ENCODE measurements at regions not wholly inside any gene's neighbourhood (a gene's known extent, or its start where the extent isn't known, plus 50 kb on each side); places are given as distances from the start of the nearest gene placed in this dataset.

DNA sequence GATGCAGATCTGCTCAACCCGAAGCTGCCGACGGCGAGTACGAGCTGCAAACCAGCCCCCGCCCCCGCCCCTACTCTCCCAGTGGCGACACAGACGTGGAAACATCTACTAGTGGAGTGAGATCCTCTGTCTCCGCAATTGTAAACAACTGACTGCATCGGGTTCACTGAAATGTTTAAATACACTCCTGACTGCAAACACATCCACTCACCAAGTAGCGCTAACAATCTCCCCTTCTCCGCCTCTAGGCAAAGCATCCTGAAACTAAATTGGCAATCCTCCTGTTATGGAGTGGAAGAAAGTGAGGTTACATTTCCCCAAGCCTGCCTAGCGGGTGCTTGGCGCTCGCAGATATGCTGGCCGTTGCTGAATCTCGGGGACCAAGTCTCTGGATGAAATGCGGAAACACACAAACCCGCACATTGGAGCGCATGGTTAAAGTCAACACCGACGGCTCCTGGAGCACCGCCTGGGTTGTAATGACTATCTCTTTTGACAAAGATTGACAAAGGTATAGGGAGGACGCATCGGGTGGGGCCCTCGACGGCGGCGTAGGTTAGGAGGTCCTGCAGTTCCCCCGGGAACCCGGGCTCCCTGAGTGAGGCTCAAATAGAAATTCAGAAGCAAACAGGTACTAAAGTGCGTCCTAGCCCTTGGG, 117.0 kb upstream of the TEX13C start:
- Histone ChIP-seq H3K79me2 (ENCODE audit: insufficient read depth) (no peaks in the 10 kb centered on the region), H2AFZ (no peak overlapping the region), H3F3A (ENCODE audit: insufficient read depth) (no peaks in the 10 kb centered on the region), H3K36me3 (ENCODE audit: low read depth) (no peaks in the 10 kb centered on the region), H3K27me3 (replicated peaks; ENCODE audit: insufficient read depth) (peaks cover 6% of the 10 kb centered on the region), H3K9me2 (ENCODE audit: insufficient read depth) (no peaks in the 10 kb centered on the region), H3K4me2 (ENCODE audit: unreplicated experiment) (no peak overlapping the region), H4K20me1 (ENCODE audit: insufficient read depth) (no peaks in the 10 kb centered on the region), H3K9me3 (ENCODE audit: low read depth) (no peaks in the 10 kb centered on the region), H3K27ac (no peak overlapping the region), H3K9ac (no peak overlapping the region), H3K4me3 (no peak overlapping the region), H3K4me1 (ENCODE audit: insufficient read depth) (no peaks in the 10 kb centered on the region)
- TF ChIP-seq EZH2phosphoT487 (IDR thresholded peaks at IDR 0.05; ENCODE audit: insufficient read depth, low read depth) (no peak), EZH2 (IDR thresholded peaks at IDR 0.05; ENCODE audit: insufficient read depth, poor library complexity, severe bottlenecking) (peak; percentile 59)
- WGBS, 2 experiments (ENCODE audit: low coverage in 1 of 2, low lambda C conversion rate in 2 of 2, missing lambda C conversion rate in 2 of 2) = 3% methylated on average over 22 to 30 of the region's 33 CpGs
- DNase-seq = no peak
- in situ Hi-C loops (cut with MboI) = no loop called here

DNA sequence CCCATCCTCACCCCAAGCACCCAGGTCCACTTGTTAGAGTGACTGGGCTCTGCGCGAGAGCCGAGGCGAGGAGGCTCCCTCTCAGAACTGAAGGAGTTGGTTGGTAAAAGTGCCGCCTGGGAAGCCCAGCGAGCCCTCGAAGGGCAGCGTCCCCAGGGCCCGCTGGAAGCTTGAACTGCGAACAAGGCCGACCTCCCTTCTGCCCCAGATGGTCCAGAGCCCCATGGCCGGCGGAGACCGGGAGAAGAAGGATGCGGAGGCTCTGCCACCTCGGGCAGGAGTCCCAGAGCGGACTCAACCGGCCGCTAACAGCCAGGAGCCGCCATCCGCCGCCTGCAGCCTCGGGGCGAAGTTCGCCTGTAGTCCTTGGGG, 116.3 kb upstream of the TEX13C start:
- no peaks in the 10 kb centered on the region for H3F3A ChIP-seq (ENCODE audit: insufficient read depth)
- no peak overlapping the region for H3K4me2 ChIP-seq (ENCODE audit: unreplicated experiment)

DNA sequence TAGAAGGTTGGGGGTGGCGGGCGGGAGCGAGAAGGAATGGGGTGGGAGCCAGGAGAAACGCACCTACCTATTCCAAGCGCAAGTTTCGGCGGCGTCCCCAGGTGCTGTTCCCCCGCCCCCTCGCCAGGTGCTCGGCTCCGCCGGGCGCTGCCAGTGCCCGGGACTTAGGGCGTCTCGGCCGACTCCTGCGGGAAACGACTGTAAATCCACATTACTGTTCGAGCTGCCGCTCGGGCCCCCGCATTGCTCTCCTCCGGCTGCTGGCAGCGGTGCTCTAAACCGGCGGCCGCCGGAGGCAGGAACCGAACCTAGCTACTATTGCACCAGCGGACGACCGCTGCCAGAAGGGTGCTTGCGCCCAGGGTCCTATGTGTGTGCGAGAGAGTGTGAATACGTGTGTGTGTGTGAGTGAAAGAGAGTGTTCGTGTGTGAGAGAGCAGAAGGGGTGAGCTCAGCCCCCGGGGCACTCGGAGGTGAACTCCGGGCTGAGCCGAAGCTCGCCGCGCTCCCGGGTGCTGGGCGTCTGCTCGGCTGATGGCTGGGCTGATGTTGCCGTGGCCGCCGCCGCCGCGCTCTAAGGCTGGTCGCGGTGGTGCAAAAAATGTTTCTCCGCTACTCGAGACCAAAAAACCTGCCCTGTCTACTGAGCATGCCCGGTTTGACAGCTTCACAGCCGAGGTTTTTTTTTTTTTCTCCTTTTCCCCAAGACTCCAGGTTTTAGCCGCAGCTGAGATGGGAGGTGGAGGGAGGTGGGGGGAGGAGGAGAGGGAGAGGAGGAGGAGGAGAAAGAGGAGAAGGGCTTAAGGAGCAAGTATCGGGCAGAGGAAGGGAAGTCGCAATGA, 115.7 kb upstream of the TEX13C start:
- Histone ChIP-seq H3K79me2 (ENCODE audit: insufficient read depth) (no peaks in the 10 kb centered on the region), H3K27me3 (replicated peaks; ENCODE audit: insufficient read depth) (peaks cover 6% of the 10 kb centered on the region), H3K4me3 (peak overlapping the region; percentile 58), H4K20me1 (ENCODE audit: insufficient read depth) (no peaks in the 10 kb centered on the region), H3K36me3 (ENCODE audit: low read depth) (no peaks in the 10 kb centered on the region), H3K9me3 (ENCODE audit: low read depth) (no peaks in the 10 kb centered on the region), H3K4me2 (ENCODE audit: unreplicated experiment) (peak overlapping the region; percentile 53), H3K9me2 (ENCODE audit: insufficient read depth) (no peaks in the 10 kb centered on the region), H3K27ac (no peak overlapping the region), H3K9ac (no peak overlapping the region), H2AFZ (no peak overlapping the region), H3F3A (ENCODE audit: insufficient read depth) (no peaks in the 10 kb centered on the region), H3K4me1 (ENCODE audit: insufficient read depth) (no peaks in the 10 kb centered on the region)
- TF ChIP-seq EZH2 (IDR thresholded peaks at IDR 0.05; ENCODE audit: insufficient read depth, poor library complexity, severe bottlenecking) = no peak
- TF ChIP-seq EZH2phosphoT487 (IDR thresholded peaks at IDR 0.05; ENCODE audit: insufficient read depth, low read depth) = no peak
- DNase-seq = peak; percentile 20
- 1 to 3% methylated on average over 20 to 41 of the region's 63 CpGs for WGBS, 2 experiments (ENCODE audit: low coverage in 1 of 2, low lambda C conversion rate in 2 of 2, missing lambda C conversion rate in 2 of 2)
- in situ Hi-C loops (cut with MboI) = no loop called here

More for the DNA sequence above, 116.3 kb upstream of the TEX13C start:
- no peak overlapping the region for H3K9ac ChIP-seq
- no peak overlapping the region for H3K27ac ChIP-seq
- H3K9me3 ChIP-seq (ENCODE audit: low read depth) = no peaks in the 10 kb centered on the region
- peaks cover 6% of the 10 kb centered on the region for H3K27me3 ChIP-seq (replicated peaks; ENCODE audit: insufficient read depth)
- no peak for TF ChIP-seq EZH2phosphoT487 (IDR thresholded peaks at IDR 0.05; ENCODE audit: insufficient read depth, low read depth)
- H2AFZ ChIP-seq = no peak overlapping the region
- H3K9me2 ChIP-seq (ENCODE audit: insufficient read depth) = no peaks in the 10 kb centered on the region
- 1 to 3% methylated on average over 12 to 15 of the region's 25 CpGs for WGBS, 2 experiments (ENCODE audit: low coverage in 1 of 2, low lambda C conversion rate in 2 of 2, missing lambda C conversion rate in 2 of 2)
- in situ Hi-C loops (cut with MboI) = no loop called here
- no peaks in the 10 kb centered on the region for H3K79me2 ChIP-seq (ENCODE audit: insufficient read depth)
- H3K36me3 ChIP-seq (ENCODE audit: low read depth) = no peaks in the 10 kb centered on the region
- no peaks in the 10 kb centered on the region for H3K4me1 ChIP-seq (ENCODE audit: insufficient read depth)
- no peaks in the 10 kb centered on the region for H4K20me1 ChIP-seq (ENCODE audit: insufficient read depth)
- peak; percentile 2 for DNase-seq
- H3K4me3 ChIP-seq = no peak overlapping the region

DNA sequence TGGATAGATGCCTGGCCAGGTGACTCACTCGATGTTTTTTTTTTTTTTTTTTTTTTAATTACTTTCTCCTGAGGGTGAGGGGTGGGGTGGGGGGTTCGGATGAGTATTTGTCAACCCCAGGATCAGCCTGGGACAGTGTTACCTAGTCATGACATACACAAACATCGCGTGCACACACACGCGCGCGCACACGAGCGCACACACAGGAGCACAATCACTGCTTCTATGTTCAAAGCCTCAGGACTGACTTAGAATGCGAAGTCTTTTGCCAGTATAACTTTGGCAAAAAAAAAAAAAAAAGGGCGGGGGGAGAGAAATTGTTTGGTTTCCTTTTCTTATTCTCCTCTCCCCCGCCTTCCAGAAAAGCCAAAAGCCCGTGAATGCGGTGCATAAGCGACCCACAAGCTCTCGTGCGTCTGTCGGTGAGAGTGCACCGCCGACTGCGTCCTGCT, 115.0 kb upstream of the TEX13C start:
- no peaks in the 10 kb centered on the region for H3K4me1 ChIP-seq (ENCODE audit: insufficient read depth)
- 1 to 4% methylated on average over 15 to 22 of the region's 22 CpGs for WGBS, 2 experiments (ENCODE audit: low coverage in 1 of 2, low lambda C conversion rate in 2 of 2, missing lambda C conversion rate in 2 of 2)
- H3K4me2 ChIP-seq (ENCODE audit: unreplicated experiment) = peak overlapping the region; percentile 53
- no peaks in the 10 kb centered on the region for H3K9me3 ChIP-seq (ENCODE audit: low read depth)
- no peaks in the 10 kb centered on the region for H3K79me2 ChIP-seq (ENCODE audit: insufficient read depth)
- no peak for DNase-seq
- no peak for TF ChIP-seq EZH2 (IDR thresholded peaks at IDR 0.05; ENCODE audit: insufficient read depth, poor library complexity, severe bottlenecking)
- TF ChIP-seq EZH2phosphoT487 (IDR thresholded peaks at IDR 0.05; ENCODE audit: insufficient read depth, low read depth) = no peak
- H2AFZ ChIP-seq = 0 out of 2 replicates have a peak overlapping the region, but pooled peaks have one; percentile 33
- H3K36me3 ChIP-seq (ENCODE audit: low read depth) = no peaks in the 10 kb centered on the region
- H4K20me1 ChIP-seq (ENCODE audit: insufficient read depth) = no peaks in the 10 kb centered on the region
- H3F3A ChIP-seq (ENCODE audit: insufficient read depth) = no peaks in the 10 kb centered on the region
- H3K4me3 ChIP-seq = peak overlapping the region; percentile 58
- H3K9me2 ChIP-seq (ENCODE audit: insufficient read depth) = no peaks in the 10 kb centered on the region
- H3K27ac ChIP-seq = no peak overlapping the region
- H3K27me3 ChIP-seq (replicated peaks; ENCODE audit: insufficient read depth) = peaks cover 6% of the 10 kb centered on the region
- in situ Hi-C loops (cut with MboI) = no loop called here
- H3K9ac ChIP-seq = no peak overlapping the region
